ENCODE measurements at regions not wholly inside any gene's neighbourhood (a gene's known extent, or its start where the extent isn't known, plus 50 kb on each side); places are given as distances from the start of the nearest gene placed in this dataset.

- no peak for TF ChIP-seq EZH2 (IDR thresholded peaks at IDR 0.05; ENCODE audit: borderline replicate concordance, insufficient read depth, low read depth, low read length, poor library complexity, severe bottlenecking)
- no peak for TF ChIP-seq CTCF (IDR thresholded peaks at IDR 0.05)
- ATAC-seq (ENCODE audit: low read depth): no peak
- no peak overlapping the region for H3K27ac Mint-ChIP-seq
Measured at GRCh38 chr18:59063912-59064311, 75.8 kb upstream of the SEC11C start.

GRCh38 chr18:59065684-59066083 is 74.0 kb upstream of the SEC11C start:
- no peak overlapping the region for H3K27ac Mint-ChIP-seq
- Histone ChIP-seq H3K27me3 (replicated peaks in 1 of 4; ENCODE audit: control extremely low read depth in 1 of 4, control insufficient read depth in 3 of 4, insufficient read depth in 4 of 4, low read length in 3 of 4) (no peaks in the 10 kb centered on the region), H4K20me1 (ENCODE audit: control insufficient read depth, insufficient read depth, low read length, poor library complexity, severe bottlenecking) (no peaks in the 10 kb centered on the region), H3K36me3 (replicated peaks in 1 of 2; ENCODE audit: control extremely low read depth in 1 of 2, control insufficient read depth in 1 of 2, extremely low read depth in 1 of 2, insufficient read depth in 2 of 2, low read length in 1 of 2) (no peaks in the 10 kb centered on the region), H3K9ac (ENCODE audit: low read length) (no peak overlapping the region), H3K4me2 (replicated peaks; ENCODE audit: low read depth, low read length, poor library complexity, severe bottlenecking) (no peak overlapping the region), H2AFZ (ENCODE audit: insufficient read depth, low read depth, low read length, poor library complexity, severe bottlenecking) (no peak overlapping the region), H3K4me1 (ENCODE audit: control insufficient read depth in 2 of 2, insufficient read depth in 2 of 2, low read length in 2 of 2) (peaks cover 9 to 20% of the 10 kb centered on the region in 2 donors), H3K79me2 (ENCODE audit: control insufficient read depth, insufficient read depth, low read length) (no peaks in the 10 kb centered on the region), H3K9me3 (ENCODE audit: control extremely low read depth in 1 of 3, control insufficient read depth in 2 of 3, insufficient read depth in 1 of 3, low read length in 2 of 3) (no peaks in the 10 kb centered on the region), H3K4me3 (ENCODE audit: control extremely low read depth in 1 of 5, extremely low read depth in 1 of 5, insufficient read depth in 1 of 5, low read depth in 2 of 5, low read length in 4 of 5) (no peak overlapping the region), H3K27ac (ENCODE audit: low read length in 2 of 2) (no peak overlapping the region)
- 100% methylated on average over 1 of the region's 6 CpGs for WGBS (ENCODE audit: insufficient coverage)
- H3K27me3 Mint-ChIP-seq: peaks cover 6% of the 10 kb centered on the region
- peaks cover 21% of the 10 kb centered on the region for H3K4me1 Mint-ChIP-seq
- ChIA-PET CTCF (interaction anchor here (0.9 to 18.8 kb wide), 5 partner anchors 17 to 297 kb away, joined by 3 to 471 read pairs (median 3); no protein-coding TSS in a partner anchor), POLR2A (interaction anchor here (0.5 kb wide), 1 partner anchor 266 kb away, joined by 5 read pairs; no protein-coding TSS in a partner anchor)
- ATAC-seq (ENCODE audit: low read depth) (no peak), DNase-seq (no peak)
- no peak for TF ChIP-seq EZH2 (IDR thresholded peaks at IDR 0.05; ENCODE audit: borderline replicate concordance, insufficient read depth, low read depth, low read length, poor library complexity, severe bottlenecking)
- TF ChIP-seq CTCF (IDR thresholded peaks at IDR 0.05): no peak
- no peak overlapping the region for H3K4me3 Mint-ChIP-seq
- intact Hi-C loops (cut with micrococcal nuclease): no loop called here
- H3K9me3 Mint-ChIP-seq (ENCODE audit: insufficient read depth): no peaks in the 10 kb centered on the region

More at GRCh38 chr18:59063912-59064311, 75.8 kb upstream of the SEC11C start:
- intact Hi-C loops (cut with micrococcal nuclease): no loop called here
- ChIA-PET CTCF (interaction anchor here (0.6 to 18.8 kb wide), 5 partner anchors 9 to 294 kb away, joined by 3 to 471 read pairs (median 5); no protein-coding TSS in a partner anchor), POLR2A (no interaction called here)
- H4K20me1 ChIP-seq (ENCODE audit: control insufficient read depth, insufficient read depth, low read length, poor library complexity, severe bottlenecking): no peaks in the 10 kb centered on the region
- H3K27me3 ChIP-seq (replicated peaks in 1 of 4; ENCODE audit: control extremely low read depth in 1 of 4, control insufficient read depth in 3 of 4, insufficient read depth in 4 of 4, low read length in 3 of 4): no peaks in the 10 kb centered on the region
- H3K4me3 ChIP-seq (ENCODE audit: control extremely low read depth in 1 of 5, extremely low read depth in 1 of 5, insufficient read depth in 1 of 5, low read depth in 2 of 5, low read length in 4 of 5): no peak overlapping the region
- H3K27me3 Mint-ChIP-seq: peaks cover 6% of the 10 kb centered on the region
- no peaks in the 10 kb centered on the region for H3K9me3 ChIP-seq (ENCODE audit: control extremely low read depth in 1 of 3, control insufficient read depth in 2 of 3, insufficient read depth in 1 of 3, low read length in 2 of 3)
- 43% methylated on average over 2 of the region's 4 CpGs for WGBS (ENCODE audit: insufficient coverage)
- H3K79me2 ChIP-seq (ENCODE audit: control insufficient read depth, insufficient read depth, low read length): no peaks in the 10 kb centered on the region
- H3K4me2 ChIP-seq (replicated peaks; ENCODE audit: low read depth, low read length, poor library complexity, severe bottlenecking): no peak overlapping the region
- H3K9me3 Mint-ChIP-seq (ENCODE audit: insufficient read depth): no peaks in the 10 kb centered on the region
- H2AFZ ChIP-seq (ENCODE audit: insufficient read depth, low read depth, low read length, poor library complexity, severe bottlenecking): no peak overlapping the region
- H3K9ac ChIP-seq (ENCODE audit: low read length): no peak overlapping the region
- no peaks in the 10 kb centered on the region for H3K36me3 ChIP-seq (replicated peaks in 1 of 2; ENCODE audit: control extremely low read depth in 1 of 2, control insufficient read depth in 1 of 2, extremely low read depth in 1 of 2, insufficient read depth in 2 of 2, low read length in 1 of 2)
- no peak for DNase-seq
- H3K4me3 Mint-ChIP-seq: no peak overlapping the region
- peaks cover 19% of the 10 kb centered on the region for H3K4me1 Mint-ChIP-seq
- no peak overlapping the region for H3K27ac ChIP-seq (ENCODE audit: low read length in 2 of 2)
- H3K4me1 ChIP-seq (ENCODE audit: control insufficient read depth in 2 of 2, insufficient read depth in 2 of 2, low read length in 2 of 2): peaks cover 5 to 16% of the 10 kb centered on the region in 2 donors
